ENCODE measurements at regions not wholly inside any gene's neighbourhood (a gene's known extent, or its start where the extent isn't known, plus 50 kb on each side); places are given as distances from the start of the nearest gene placed in this dataset.

DNA sequence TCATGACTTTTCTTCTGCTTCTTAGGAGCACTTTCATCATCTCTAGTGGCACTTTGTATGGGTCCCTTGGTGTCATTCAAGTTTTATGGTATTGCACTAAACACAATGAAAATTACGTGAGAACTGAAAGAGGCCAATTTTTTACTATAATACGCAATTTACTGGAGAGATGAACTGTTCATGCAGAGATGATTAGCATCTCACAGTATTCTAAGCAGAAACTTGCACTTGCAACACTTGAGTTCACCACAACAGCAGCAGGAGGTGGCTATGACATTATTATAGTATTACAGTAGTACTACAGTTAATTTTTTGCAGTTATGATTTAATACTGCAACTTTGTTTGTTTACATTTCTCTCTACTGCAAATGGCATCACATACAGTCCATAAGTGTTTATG is 793.1 kb upstream of the CRIM1 start:
- Histone ChIP-seq H3K79me2 (ENCODE audit: insufficient read depth, low read length) (no peaks in the 10 kb centered on the region), H3K27me3 (ENCODE audit: low read length) (no peaks in the 10 kb centered on the region), H3K9me2 (replicated peaks; ENCODE audit: insufficient read depth, low read length) (no peaks in the 10 kb centered on the region), H3K27ac (ENCODE audit: low read depth, low read length) (no peak overlapping the region), H3K9ac (ENCODE audit: low read length) (no peak overlapping the region), H3K36me3 (ENCODE audit: low read length) (no peaks in the 10 kb centered on the region), H4K20me1 (ENCODE audit: low read depth, low read length) (no peaks in the 10 kb centered on the region), H3K4me2 (ENCODE audit: low read depth, low read length, poor library complexity, severe bottlenecking) (no peak overlapping the region), H2AFZ (ENCODE audit: low read depth, low read length, severe bottlenecking) (no peak overlapping the region), H3K4me3 (ENCODE audit: insufficient read depth, low read length, poor library complexity, severe bottlenecking) (no peak overlapping the region), H3K9me3 (ENCODE audit: insufficient read depth, low read length) (no peaks in the 10 kb centered on the region), H3F3A (ENCODE audit: insufficient read depth) (no peaks in the 10 kb centered on the region)
- TF ChIP-seq EZH2phosphoT487 (conservative IDR thresholded peaks at IDR 0.05; ENCODE audit: low read length) = no peak

GRCh38 chr2:35548171-35548570 is 807.4 kb upstream of the CRIM1 start:
- no peaks in the 10 kb centered on the region for H3K9me2 ChIP-seq (replicated peaks; ENCODE audit: insufficient read depth, low read length)
- no peaks in the 10 kb centered on the region for H3K79me2 ChIP-seq (ENCODE audit: insufficient read depth, low read length)
- H3K27ac ChIP-seq (ENCODE audit: low read depth, low read length) = no peak overlapping the region
- no peak overlapping the region for H3K4me3 ChIP-seq (ENCODE audit: insufficient read depth, low read length, poor library complexity, severe bottlenecking)
- no peak overlapping the region for H2AFZ ChIP-seq (ENCODE audit: low read depth, low read length, severe bottlenecking)
- no peaks in the 10 kb centered on the region for H3F3A ChIP-seq (ENCODE audit: insufficient read depth)
- H3K27me3 ChIP-seq (ENCODE audit: low read length) = no peaks in the 10 kb centered on the region
- no peak for TF ChIP-seq CTCF (IDR thresholded peaks at IDR 0.05; ENCODE audit: insufficient read depth, low read length, poor library complexity, severe bottlenecking)
- no peak for TF ChIP-seq EZH2phosphoT487 (conservative IDR thresholded peaks at IDR 0.05; ENCODE audit: low read length)
- no peaks in the 10 kb centered on the region for H3K36me3 ChIP-seq (ENCODE audit: low read length)
- H3K9me3 ChIP-seq (ENCODE audit: insufficient read depth, low read length) = no peaks in the 10 kb centered on the region
- H3K4me2 ChIP-seq (ENCODE audit: low read depth, low read length, poor library complexity, severe bottlenecking) = no peak overlapping the region
- H3K9ac ChIP-seq (ENCODE audit: low read length) = no peak overlapping the region
- H4K20me1 ChIP-seq (ENCODE audit: low read depth, low read length) = no peaks in the 10 kb centered on the region

DNA sequence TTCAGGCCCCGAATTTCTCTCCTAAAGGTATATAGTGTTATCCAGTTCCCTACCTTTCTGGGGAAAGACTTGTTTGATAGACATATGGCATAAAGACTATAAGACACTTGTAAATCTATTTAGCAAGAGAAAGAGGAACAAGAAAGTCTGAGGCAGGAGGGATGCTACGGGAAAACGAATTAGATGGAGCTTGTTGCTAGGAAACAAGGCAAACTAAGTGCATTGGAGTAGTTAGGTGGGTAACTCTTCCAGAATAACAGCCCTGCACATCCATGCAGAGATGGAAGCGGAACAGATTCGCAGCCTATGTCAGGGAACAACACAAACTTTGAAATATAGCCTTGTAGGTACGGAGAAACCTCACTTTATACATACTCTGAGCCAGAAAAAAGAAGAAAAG is 810.3 kb upstream of the CRIM1 start:
- H3K9me3 ChIP-seq (ENCODE audit: insufficient read depth, low read length) = no peaks in the 10 kb centered on the region
- no peaks in the 10 kb centered on the region for H3K9me2 ChIP-seq (replicated peaks; ENCODE audit: insufficient read depth, low read length)
- no peaks in the 10 kb centered on the region for H3F3A ChIP-seq (ENCODE audit: insufficient read depth)
- no peaks in the 10 kb centered on the region for H3K27me3 ChIP-seq (ENCODE audit: low read length)
- H3K79me2 ChIP-seq (ENCODE audit: insufficient read depth, low read length) = no peaks in the 10 kb centered on the region
- H4K20me1 ChIP-seq (ENCODE audit: low read depth, low read length) = no peaks in the 10 kb centered on the region
- H3K4me2 ChIP-seq (ENCODE audit: low read depth, low read length, poor library complexity, severe bottlenecking) = no peak overlapping the region
- TF ChIP-seq CTCF (IDR thresholded peaks at IDR 0.05; ENCODE audit: insufficient read depth, low read length, poor library complexity, severe bottlenecking) = no peak
- TF ChIP-seq EZH2phosphoT487 (conservative IDR thresholded peaks at IDR 0.05; ENCODE audit: low read length) = no peak
- H3K36me3 ChIP-seq (ENCODE audit: low read length) = no peaks in the 10 kb centered on the region
- no peak overlapping the region for H2AFZ ChIP-seq (ENCODE audit: low read depth, low read length, severe bottlenecking)
- no peak overlapping the region for H3K9ac ChIP-seq (ENCODE audit: low read length)
- no peak overlapping the region for H3K4me3 ChIP-seq (ENCODE audit: insufficient read depth, low read length, poor library complexity, severe bottlenecking)
- no peak overlapping the region for H3K27ac ChIP-seq (ENCODE audit: low read depth, low read length)

GRCh38 chr2:35538796-35539195 is 816.8 kb upstream of the CRIM1 start:
- H3F3A ChIP-seq (ENCODE audit: insufficient read depth) = no peaks in the 10 kb centered on the region
- no peaks in the 10 kb centered on the region for H3K79me2 ChIP-seq (ENCODE audit: insufficient read depth, low read length)
- TF ChIP-seq EZH2phosphoT487 (conservative IDR thresholded peaks at IDR 0.05; ENCODE audit: low read length) = no peak
- TF ChIP-seq CTCF (IDR thresholded peaks at IDR 0.05; ENCODE audit: insufficient read depth, low read length, poor library complexity, severe bottlenecking) = no peak
- no peaks in the 10 kb centered on the region for H3K36me3 ChIP-seq (ENCODE audit: low read length)
- H3K9me2 ChIP-seq (replicated peaks; ENCODE audit: insufficient read depth, low read length) = no peaks in the 10 kb centered on the region
- no peaks in the 10 kb centered on the region for H4K20me1 ChIP-seq (ENCODE audit: low read depth, low read length)
- H2AFZ ChIP-seq (ENCODE audit: low read depth, low read length, severe bottlenecking) = no peak overlapping the region
- no peak overlapping the region for H3K4me2 ChIP-seq (ENCODE audit: low read depth, low read length, poor library complexity, severe bottlenecking)
- H3K9me3 ChIP-seq (ENCODE audit: insufficient read depth, low read length) = no peaks in the 10 kb centered on the region
- no peak overlapping the region for H3K4me3 ChIP-seq (ENCODE audit: insufficient read depth, low read length, poor library complexity, severe bottlenecking)
- H3K27me3 ChIP-seq (ENCODE audit: low read length) = no peaks in the 10 kb centered on the region
- H3K27ac ChIP-seq (ENCODE audit: low read depth, low read length) = no peak overlapping the region
- H3K9ac ChIP-seq (ENCODE audit: low read length) = no peak overlapping the region

Data from SU-DHL-6 (cell line).